ENCODE measurements at regions not wholly inside any gene's neighbourhood (a gene's known extent, or its start where the extent isn't known, plus 50 kb on each side); places are given as distances from the start of the nearest gene placed in this dataset.

GRCh38 chr1:208928349-208929010 lies 655.0 kb upstream of the CAMK1G start (continued):
- no peak for TF ChIP-seq ZNF462 (CRISPR knock-in tag; IDR thresholded peaks at IDR 0.05)
- TF ChIP-seq, protein P1, sequence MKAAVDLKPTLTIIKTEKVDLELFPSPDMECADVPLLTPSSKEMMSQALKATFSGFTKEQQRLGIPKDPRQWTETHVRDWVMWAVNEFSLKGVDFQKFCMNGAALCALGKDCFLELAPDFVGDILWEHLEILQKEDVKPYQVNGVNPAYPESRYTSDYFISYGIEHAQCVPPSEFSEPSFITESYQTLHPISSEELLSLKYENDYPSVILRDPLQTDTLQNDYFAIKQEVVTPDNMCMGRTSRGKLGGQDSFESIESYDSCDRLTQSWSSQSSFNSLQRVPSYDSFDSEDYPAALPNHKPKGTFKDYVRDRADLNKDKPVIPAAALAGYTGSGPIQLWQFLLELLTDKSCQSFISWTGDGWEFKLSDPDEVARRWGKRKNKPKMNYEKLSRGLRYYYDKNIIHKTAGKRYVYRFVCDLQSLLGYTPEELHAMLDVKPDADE (IDR thresholded peaks at IDR 0.05): no peak
- TF ChIP-seq EZH2phosphoT487 (IDR thresholded peaks at IDR 0.05; ENCODE audit: unreplicated experiment): no peak
- TF ChIP-seq JUNB (IDR thresholded peaks at IDR 0.05; ENCODE audit: unreplicated experiment): no peak
- TF ChIP-seq EZH2 (IDR thresholded peaks at IDR 0.05; ENCODE audit: low read depth, unreplicated experiment): no peak
- TF ChIP-seq CREB1 (CRISPR knock-in tag; IDR thresholded peaks at IDR 0.05; ENCODE audit: low read depth): no peak

DNA sequence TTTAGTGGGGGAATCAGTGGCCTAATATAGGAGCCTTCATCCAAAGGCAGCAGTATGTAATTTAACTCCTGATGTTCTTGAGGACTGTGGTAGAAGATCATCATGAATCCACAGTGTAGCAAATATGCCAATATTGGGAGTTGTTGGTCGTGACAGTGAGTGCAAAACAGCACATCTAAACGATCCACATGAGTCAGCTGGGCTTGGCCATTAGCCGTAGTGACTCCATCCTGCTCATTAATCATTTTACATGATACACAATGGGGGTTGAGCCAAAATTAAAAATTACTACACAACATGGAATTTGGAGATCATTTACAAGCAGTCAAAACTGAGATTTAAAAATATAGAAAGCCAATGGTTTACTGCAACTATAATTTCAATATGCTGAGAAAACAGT lies 653.9 kb upstream of the CAMK1G start:
- Histone ChIP-seq H3K36me3 (ENCODE audit: insufficient read depth) (no peaks in the 10 kb centered on the region), H3K27me3 (ENCODE audit: insufficient read depth) (no peaks in the 10 kb centered on the region), H2AFZ (no peak overlapping the region), H3F3A (replicated peaks; ENCODE audit: low read depth) (no peaks in the 10 kb centered on the region), H4K20me1 (replicated peaks; ENCODE audit: insufficient read depth) (no peaks in the 10 kb centered on the region), H3K9me2 (ENCODE audit: insufficient read depth) (peaks cover 6% of the 10 kb centered on the region; the same call in 1 of the 2 replicates), H3K4me3 (no peak overlapping the region), H3K79me2 (replicated peaks; ENCODE audit: insufficient read depth) (no peaks in the 10 kb centered on the region), H3K27ac (ENCODE audit: low read depth) (no peak overlapping the region), H3K4me2 (no peak overlapping the region), H3K4me1 (ENCODE audit: insufficient read depth) (no peaks in the 10 kb centered on the region)
- Mint-ChIP-seq H3K27ac (no peak overlapping the region), H3K27me3 (ENCODE audit: insufficient read depth, low read depth, poor library complexity) (peaks cover 2% of the 10 kb centered on the region), H3K9me3 (no peaks in the 10 kb centered on the region; the same call in 2 of the 3 replicates), H3K36me3 (ENCODE audit: low read depth) (no peaks in the 10 kb centered on the region), H3K4me1 (peaks cover 19% of the 10 kb centered on the region), H3K4me3 (no peak overlapping the region)
- no peak for DNase-seq (ENCODE audit: low spot score)
- no peak for TF ChIP-seq ZNF114 (CRISPR knock-in tag; IDR thresholded peaks at IDR 0.05)
- TF ChIP-seq POLR2AphosphoS5 (IDR thresholded peaks at IDR 0.05; ENCODE audit: low read depth): no peak
- no peak for TF ChIP-seq ZNF331 (CRISPR knock-in tag; IDR thresholded peaks at IDR 0.05; ENCODE audit: low read depth)
- TF ChIP-seq JUNB (IDR thresholded peaks at IDR 0.05; ENCODE audit: unreplicated experiment): no peak
- TF ChIP-seq, protein P2, sequence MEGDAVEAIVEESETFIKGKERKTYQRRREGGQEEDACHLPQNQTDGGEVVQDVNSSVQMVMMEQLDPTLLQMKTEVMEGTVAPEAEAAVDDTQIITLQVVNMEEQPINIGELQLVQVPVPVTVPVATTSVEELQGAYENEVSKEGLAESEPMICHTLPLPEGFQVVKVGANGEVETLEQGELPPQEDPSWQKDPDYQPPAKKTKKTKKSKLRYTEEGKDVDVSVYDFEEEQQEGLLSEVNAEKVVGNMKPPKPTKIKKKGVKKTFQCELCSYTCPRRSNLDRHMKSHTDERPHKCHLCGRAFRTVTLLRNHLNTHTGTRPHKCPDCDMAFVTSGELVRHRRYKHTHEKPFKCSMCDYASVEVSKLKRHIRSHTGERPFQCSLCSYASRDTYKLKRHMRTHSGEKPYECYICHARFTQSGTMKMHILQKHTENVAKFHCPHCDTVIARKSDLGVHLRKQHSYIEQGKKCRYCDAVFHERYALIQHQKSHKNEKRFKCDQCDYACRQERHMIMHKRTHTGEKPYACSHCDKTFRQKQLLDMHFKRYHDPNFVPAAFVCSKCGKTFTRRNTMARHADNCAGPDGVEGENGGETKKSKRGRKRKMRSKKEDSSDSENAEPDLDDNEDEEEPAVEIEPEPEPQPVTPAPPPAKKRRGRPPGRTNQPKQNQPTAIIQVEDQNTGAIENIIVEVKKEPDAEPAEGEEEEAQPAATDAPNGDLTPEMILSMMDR (conservative IDR thresholded peaks at IDR 0.05; ENCODE audit: low read depth in 2 of 2): no peak
- no peak for ATAC-seq

Measured in GM23338 (cell line).